NCI-H2196 treated with DMSO at 0.1 percent for 48 hours (cell line): ENCODE measurements at regions not wholly inside any gene's neighbourhood (a gene's known extent, or its start where the extent isn't known, plus 50 kb on each side); places are given as distances from the start of the nearest gene placed in this dataset.
"Not testable (repeated sequence)": the region's sequence is repeated elsewhere in the genome, so short reads cannot be mapped to it uniquely, and the experiment has no call there.

Source experiments
- DNase-seq: peaks from one replicate; lab custom pipeline; 2025; ENCODE audit not compliant: unreplicated experiment; lab: John Stamatoyannopoulos, UW

- DNase-seq = no peak
Measured at GRCh38 chr1:38613996-38614395, 245.6 kb downstream of the RRAGC start.

- no peak for DNase-seq
Measured at GRCh38 chr1:38612951-38613350, 246.6 kb downstream of the RRAGC start.

- no peak for DNase-seq
Measured at GRCh38 chr1:38611664-38612211, 247.8 kb downstream of the RRAGC start.

- DNase-seq = no peak
Measured at GRCh38 chr1:38609166-38610025, 250.2 kb downstream of the RRAGC start.

- no peak for DNase-seq
Measured at GRCh38 chr1:38608202-38608864, 251.2 kb downstream of the RRAGC start.

GRCh38 chr1:38607526-38607925, 252.0 kb downstream of the RRAGC start:
- no peak for DNase-seq

GRCh38 chr1:38605063-38605462, 254.5 kb downstream of the RRAGC start:
- DNase-seq = no peak

GRCh38 chr1:38603907-38604306, 255.7 kb downstream of the RRAGC start:
- DNase-seq = no peak

GRCh38 chr1:38600905-38601304, 258.7 kb downstream of the RRAGC start:
- no peak for DNase-seq

GRCh38 chr1:38600286-38600685, 259.3 kb downstream of the RRAGC start:
- no peak for DNase-seq

GRCh38 chr1:38598118-38598517, 261.5 kb downstream of the RRAGC start:
- no peak for DNase-seq

- DNase-seq = no peak
Measured at GRCh38 chr1:38589036-38589435, 270.5 kb downstream of the RRAGC start.

- DNase-seq = no peak
Measured at GRCh38 chr1:38587766-38588165, 271.8 kb downstream of the RRAGC start.

GRCh38 chr1:38586993-38587646, 272.5 kb downstream of the RRAGC start:
- no peak for DNase-seq

- no peak for DNase-seq
Measured at GRCh38 chr1:38585971-38586370, 273.6 kb downstream of the RRAGC start.

- no peak for DNase-seq
Measured at GRCh38 chr1:38585460-38585859, 274.1 kb downstream of the RRAGC start.

GRCh38 chr1:38584448-38585355, 274.9 kb downstream of the RRAGC start:
- DNase-seq = no peak

GRCh38 chr1:38583287-38583686, 276.3 kb downstream of the RRAGC start:
- not testable (repeated sequence) for DNase-seq

- DNase-seq = no peak
Measured at GRCh38 chr1:38581396-38581795, 278.2 kb downstream of the RRAGC start.

GRCh38 chr1:38580594-38580993, 279.0 kb downstream of the RRAGC start:
- DNase-seq = no peak

- DNase-seq = no peak
Measured at GRCh38 chr1:38579056-38579455, 280.5 kb downstream of the RRAGC start.
